ENCODE measurements at regions not wholly inside any gene's neighbourhood (a gene's known extent, or its start where the extent isn't known, plus 50 kb on each side); places are given as distances from the start of the nearest gene placed in this dataset.

GRCh38 chr2:37812941-37813730, 112.0 kb upstream of the RMDN2 start:
- DNase-seq, result no peak

GRCh38 chr2:37816036-37816435, 109.1 kb upstream of the RMDN2 start:
- no peak for DNase-seq

GRCh38 chr2:37816686-37817085, 108.4 kb upstream of the RMDN2 start:
- no peak for DNase-seq

GRCh38 chr2:37819186-37819585, 105.9 kb upstream of the RMDN2 start:
- no peak for DNase-seq

GRCh38 chr2:37820471-37820986, 104.6 kb upstream of the RMDN2 start:
- DNase-seq, result no peak

GRCh38 chr2:37825586-37825985, 99.5 kb upstream of the RMDN2 start:
- DNase-seq, result no peak

- no peak for DNase-seq
These were observed 98.5 kb upstream of the RMDN2 start for GRCh38 chr2:37826611-37827010.

GRCh38 chr2:37827455-37827854, 97.6 kb upstream of the RMDN2 start:
- DNase-seq, result no peak

GRCh38 chr2:37827911-37828511, 97.1 kb upstream of the RMDN2 start:
- no peak for DNase-seq

- DNase-seq, result no peak
These were observed 95.9 kb upstream of the RMDN2 start for GRCh38 chr2:37829202-37829601.

GRCh38 chr2:37829616-37830395, 95.3 kb upstream of the RMDN2 start:
- DNase-seq, result no peak

- no peak for DNase-seq
These were observed 94.5 kb upstream of the RMDN2 start for GRCh38 chr2:37830636-37831035.

- DNase-seq, result no peak
These were observed 93.9 kb upstream of the RMDN2 start for GRCh38 chr2:37831081-37831780.

- DNase-seq, result peak; percentile 32
These were observed 92.4 kb upstream of the RMDN2 start for GRCh38 chr2:37832590-37833197.

GRCh38 chr2:37833423-37833822, 91.7 kb upstream of the RMDN2 start:
- no peak for DNase-seq

GRCh38 chr2:37836270-37836669, 88.8 kb upstream of the RMDN2 start:
- no peak for DNase-seq

- DNase-seq, result no peak
These were observed 88.4 kb upstream of the RMDN2 start for GRCh38 chr2:37836711-37837110.

GRCh38 chr2:37837628-37838328, 87.3 kb upstream of the RMDN2 start:
- no peak for DNase-seq

GRCh38 chr2:37838541-37839167, 86.4 kb upstream of the RMDN2 start:
- no peak for DNase-seq

- no peak for DNase-seq
These were observed 85.1 kb upstream of the RMDN2 start for GRCh38 chr2:37839991-37840390.

- no peak for DNase-seq
These were observed 82.2 kb upstream of the RMDN2 start for GRCh38 chr2:37842732-37843440.
